Choroid plexus epithelial cell (primary cell): ENCODE measurements at regions not wholly inside any gene's neighbourhood (a gene's known extent, or its start where the extent isn't known, plus 50 kb on each side); places are given as distances from the start of the nearest gene placed in this dataset.

Experiments used
- DNase-seq: peaks from one replicate; pipeline ENCODE4 v3.0.0-alpha.2; 2010; ENCODE audit warnings: low read depth
- H3K4me3 ChIP-seq: 2 replicates; pipeline ENCODE4 v1.5.1; 2011; ENCODE audit warnings: low read depth, mild to moderate bottlenecking, control low read depth, low read length, moderate library complexity
- TF ChIP-seq, protein P1 (sequence below): conservative IDR thresholded peaks from 2 replicates; pipeline ENCODE4 v1.5.1; 2011; ENCODE audit warnings: low read depth, mild to moderate bottlenecking, control low read depth, inconsistent platforms, low read length, moderate library complexity

DNA sequence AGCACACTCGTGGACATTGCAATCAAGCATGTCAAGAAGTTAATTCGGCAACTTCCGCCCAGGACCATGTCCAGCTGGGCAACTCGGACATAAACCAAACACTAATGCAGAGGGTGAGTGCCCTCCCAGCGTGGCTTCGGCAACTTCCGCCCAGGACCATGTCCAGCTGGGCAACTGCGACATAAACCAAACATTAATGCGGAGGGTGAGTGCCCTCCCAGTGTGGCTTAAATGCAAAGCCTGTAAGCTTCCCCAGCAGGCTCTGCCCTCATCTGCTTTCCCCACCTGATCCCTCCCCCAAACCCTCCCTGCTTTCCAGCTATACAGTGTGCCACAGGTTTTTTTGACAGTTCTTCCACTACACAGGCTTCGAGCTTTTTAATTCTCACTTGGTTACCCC is 143.4 kb downstream of the PXDC1 start:
- TF ChIP-seq, protein P1, sequence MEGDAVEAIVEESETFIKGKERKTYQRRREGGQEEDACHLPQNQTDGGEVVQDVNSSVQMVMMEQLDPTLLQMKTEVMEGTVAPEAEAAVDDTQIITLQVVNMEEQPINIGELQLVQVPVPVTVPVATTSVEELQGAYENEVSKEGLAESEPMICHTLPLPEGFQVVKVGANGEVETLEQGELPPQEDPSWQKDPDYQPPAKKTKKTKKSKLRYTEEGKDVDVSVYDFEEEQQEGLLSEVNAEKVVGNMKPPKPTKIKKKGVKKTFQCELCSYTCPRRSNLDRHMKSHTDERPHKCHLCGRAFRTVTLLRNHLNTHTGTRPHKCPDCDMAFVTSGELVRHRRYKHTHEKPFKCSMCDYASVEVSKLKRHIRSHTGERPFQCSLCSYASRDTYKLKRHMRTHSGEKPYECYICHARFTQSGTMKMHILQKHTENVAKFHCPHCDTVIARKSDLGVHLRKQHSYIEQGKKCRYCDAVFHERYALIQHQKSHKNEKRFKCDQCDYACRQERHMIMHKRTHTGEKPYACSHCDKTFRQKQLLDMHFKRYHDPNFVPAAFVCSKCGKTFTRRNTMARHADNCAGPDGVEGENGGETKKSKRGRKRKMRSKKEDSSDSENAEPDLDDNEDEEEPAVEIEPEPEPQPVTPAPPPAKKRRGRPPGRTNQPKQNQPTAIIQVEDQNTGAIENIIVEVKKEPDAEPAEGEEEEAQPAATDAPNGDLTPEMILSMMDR: no peak
- H3K4me3 ChIP-seq: no peak overlapping the region

DNA sequence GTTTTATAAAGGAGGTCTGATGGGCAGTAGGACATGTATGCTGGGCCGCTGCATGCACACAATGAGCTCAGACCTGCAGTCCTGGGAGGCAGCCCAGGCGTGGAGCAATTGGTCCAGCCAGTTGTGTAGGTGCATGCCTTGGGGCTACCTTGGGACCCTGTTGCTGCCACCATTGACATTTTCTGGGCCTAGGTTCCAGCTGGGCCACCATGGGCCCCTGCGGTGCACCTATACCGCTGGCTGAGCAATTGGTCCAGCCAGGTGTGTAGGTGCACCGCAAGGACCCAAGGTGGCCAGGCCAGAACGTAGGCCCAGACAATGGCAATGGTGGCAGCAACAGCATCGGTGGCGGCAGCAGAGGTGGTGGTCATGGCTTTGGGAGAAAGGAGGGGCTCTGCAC is 143.9 kb downstream of the PXDC1 start:
- TF ChIP-seq, protein P1: no peak
- no peak for DNase-seq
- H3K4me3 ChIP-seq: no peak overlapping the region

More for the DNA sequence above, 143.4 kb downstream of the PXDC1 start:
- DNase-seq: peak; percentile 10

DNA sequence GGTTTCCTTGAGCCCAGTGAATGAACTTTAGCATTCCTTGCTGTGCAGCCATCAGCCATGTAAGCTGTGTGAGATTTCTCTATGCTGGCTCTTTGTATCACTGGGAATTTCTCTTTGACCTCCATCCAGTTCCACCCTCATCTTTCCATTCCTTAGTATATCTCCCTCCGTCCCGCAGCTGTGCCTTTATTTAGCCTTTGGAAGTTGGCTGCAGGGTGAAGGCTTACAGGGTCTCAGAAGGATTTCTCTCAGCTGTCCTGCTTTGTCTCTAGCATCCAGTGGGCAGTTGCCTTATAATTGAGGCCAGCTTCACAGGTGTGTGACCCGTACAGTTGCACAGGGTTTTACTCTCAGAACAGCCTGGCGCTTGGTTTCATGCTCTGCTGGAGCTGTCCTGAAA is 144.3 kb downstream of the PXDC1 start:
- TF ChIP-seq, protein P1: no peak
- H3K4me3 ChIP-seq: no peak overlapping the region
- DNase-seq: no peak

DNA sequence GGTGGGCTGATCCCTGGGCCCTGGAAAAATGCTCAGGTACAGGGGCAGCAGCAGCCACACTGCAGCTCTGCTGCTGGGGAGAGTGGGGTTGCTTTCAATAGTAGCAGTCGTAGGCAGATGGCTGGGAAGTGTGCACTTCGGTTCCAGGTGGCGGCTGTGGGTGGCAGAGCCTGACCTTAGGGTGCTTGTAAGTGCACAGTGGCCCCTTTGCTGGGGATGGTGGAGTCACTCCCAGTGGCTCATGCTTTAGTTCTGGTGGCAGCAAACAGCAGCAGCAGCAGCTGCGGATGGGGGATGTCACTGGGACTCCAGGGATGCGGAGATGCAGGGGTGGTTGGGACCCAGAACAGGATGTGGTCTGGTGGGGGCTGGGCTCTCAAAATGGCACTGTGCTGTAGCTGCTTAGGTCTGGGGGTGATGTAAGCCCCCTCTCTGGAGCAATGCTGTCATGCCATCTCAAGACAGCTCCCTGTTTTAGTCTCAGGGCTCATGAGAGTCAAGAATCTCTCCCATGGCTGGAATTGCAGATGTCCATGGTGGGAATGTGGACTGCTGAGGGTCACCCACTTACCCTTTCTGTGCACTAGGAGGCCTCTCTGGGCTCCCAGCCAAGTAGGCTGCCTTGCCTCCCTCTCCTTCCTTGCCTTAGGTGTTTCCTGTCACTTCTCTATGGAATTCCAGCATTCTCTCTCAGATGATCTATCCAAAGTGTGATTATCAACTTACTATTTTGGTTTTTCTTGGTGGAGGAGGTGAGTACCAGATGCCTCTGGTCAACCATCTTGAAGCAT is 146.7 kb upstream of the SLC22A23 start:
- TF ChIP-seq, protein P1: peak; percentile 34
- peak; percentile 60 for DNase-seq
- no peak overlapping the region for H3K4me3 ChIP-seq

DNA sequence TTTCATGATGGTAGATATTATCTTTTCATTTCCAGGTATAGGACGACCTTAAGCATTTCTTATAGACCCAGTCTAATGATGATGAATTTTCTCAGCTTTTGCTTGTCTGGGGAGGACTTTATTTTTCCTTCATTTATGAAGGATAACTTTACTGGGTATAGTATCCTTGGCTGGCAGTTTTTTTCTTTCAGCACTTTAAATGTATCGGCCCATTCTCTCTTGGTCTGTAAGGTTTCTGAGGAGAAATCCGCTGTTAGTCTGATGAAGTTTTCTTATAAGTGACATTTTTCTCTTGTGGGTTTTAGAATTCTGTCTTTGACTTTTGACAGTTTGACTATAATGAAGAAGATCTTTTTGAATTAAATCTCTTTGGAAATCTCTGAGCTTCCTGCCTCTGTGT is 144.7 kb upstream of the SLC22A23 start:
- no peak for DNase-seq
- TF ChIP-seq, protein P1: no peak
- H3K4me3 ChIP-seq: no peak overlapping the region

GRCh38 chr6:3597500-3598064 is 140.7 kb upstream of the SLC22A23 start:
- no peak overlapping the region for H3K4me3 ChIP-seq
- DNase-seq: no peak
- TF ChIP-seq, protein P1: no peak

DNA sequence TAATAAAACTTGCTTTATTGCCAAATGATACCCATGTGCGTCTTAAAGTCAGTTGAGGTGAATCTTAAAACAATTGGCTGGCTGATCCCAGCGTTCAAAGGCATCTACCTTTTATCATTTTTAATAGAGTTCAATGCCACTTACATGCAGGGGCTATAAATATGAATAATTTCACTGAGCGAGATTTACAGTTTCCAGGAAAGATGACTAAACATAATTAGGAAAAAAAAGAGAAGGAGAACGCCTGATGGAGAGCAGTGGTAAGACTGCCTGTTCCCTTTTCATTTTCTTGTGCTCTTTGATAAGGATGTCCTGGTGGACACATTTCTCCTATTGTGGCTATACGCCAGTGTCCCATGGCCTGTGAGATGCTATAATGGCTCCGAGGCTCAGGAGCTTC is 139.9 kb upstream of the SLC22A23 start:
- TF ChIP-seq, protein P1: no peak
- DNase-seq: no peak
- H3K4me3 ChIP-seq: no peak overlapping the region
